ENCODE measurements at regions not wholly inside any gene's neighbourhood (a gene's known extent, or its start where the extent isn't known, plus 50 kb on each side); places are given as distances from the start of the nearest gene placed in this dataset.
"Not testable (repeated sequence)": the region's sequence is repeated elsewhere in the genome, so short reads cannot be mapped to it uniquely, and the experiment has no call there.

DNA sequence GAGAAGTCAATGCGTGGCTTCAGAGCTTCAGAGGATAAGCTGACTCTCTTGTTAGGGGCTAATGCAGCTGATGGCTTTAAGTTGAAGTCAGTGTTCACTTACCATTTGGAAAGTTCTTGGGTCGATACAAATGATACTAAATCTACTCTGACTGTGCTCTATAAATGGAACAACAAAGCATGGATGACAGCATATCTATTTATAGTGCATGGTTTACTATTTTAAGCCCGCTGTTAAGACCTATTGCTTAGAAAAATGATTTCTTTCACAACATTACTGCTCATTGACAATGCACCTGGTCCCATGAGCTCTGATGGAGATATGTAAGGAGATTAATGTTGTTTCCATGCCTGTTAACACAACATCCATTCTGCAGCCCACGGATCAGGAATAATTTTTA is 435.7 kb downstream of the MAT2B start:
- intact Hi-C loops (cut with micrococcal nuclease): no loop called here

DNA sequence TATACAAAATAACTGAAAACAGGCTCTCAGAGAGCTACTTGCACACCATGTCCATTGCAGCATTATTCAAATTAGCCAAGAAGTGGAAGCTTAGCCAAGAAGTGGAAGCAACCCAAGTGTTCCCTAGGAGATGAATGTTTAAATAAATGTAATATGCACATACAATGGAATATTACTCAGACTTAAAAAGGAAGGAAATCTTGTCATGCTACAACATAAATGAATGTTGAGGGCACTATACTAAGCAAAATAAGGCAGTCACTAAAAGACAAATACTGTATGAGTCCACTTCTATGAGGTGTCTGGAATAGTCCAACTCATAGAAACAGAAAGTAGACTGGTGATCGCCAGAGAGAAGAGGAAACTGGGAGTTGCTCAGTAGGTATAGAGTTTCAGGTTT is 438.1 kb downstream of the MAT2B start:
- intact Hi-C loops (cut with micrococcal nuclease): no loop called here

DNA sequence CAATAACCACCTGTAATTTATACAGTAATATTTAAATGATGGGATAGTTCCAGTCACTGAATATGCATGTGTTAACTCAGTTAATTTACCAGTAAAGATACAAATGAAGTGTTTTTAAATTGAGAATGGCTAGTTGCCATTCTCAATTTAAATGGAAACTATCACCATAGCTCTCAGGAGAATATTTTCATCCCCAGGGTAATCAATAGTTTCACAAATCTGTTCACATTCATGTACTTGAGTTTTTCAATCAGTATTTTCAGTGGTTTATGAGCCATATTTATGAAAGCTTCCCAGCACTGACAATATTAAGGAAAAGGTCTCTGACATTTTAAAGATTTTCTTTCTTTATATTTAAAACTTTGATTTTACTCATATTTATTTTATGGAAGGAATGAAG is 439.3 kb downstream of the MAT2B start:
- intact Hi-C loops (cut with micrococcal nuclease): no loop called here

DNA sequence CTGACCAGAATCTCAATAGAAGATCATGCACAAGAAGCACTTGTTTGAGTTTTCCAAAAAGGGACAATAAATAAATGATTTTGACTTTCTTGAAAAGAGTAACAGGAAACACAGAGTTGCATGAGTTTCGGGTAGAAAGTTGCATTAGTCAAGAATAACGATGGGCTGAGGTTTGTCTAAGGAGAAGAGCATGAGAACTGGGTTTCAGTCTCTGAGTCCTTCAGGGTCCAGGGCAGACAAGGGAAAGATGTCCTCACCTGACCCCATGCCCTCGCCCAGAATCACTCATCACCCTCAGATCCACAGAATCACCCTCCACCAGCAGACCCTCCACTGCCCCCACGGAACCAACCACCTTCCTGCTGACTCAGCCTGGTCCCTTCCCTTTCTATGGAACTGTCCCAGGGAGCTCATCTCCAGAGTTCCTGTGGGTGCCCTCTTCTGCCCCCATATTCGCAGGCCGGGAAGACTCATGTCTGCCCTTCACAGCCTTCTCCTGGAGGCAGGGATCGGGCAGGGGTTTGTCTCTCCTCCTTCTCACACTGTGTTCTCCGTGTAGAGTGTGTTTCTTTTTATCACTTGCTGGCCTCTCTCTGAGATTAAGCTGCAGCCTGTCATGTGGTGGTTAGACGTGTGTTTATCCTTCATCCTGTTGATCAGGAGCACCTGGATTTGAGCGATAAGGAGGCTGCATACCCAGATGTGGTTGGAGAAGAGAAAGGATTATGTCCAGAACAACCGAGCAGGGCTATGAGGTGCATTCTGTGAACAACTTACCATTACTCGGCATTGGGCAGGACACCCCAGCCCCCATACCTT is 442.6 kb downstream of the MAT2B start:
- intact Hi-C loops (cut with micrococcal nuclease): no loop called here

DNA sequence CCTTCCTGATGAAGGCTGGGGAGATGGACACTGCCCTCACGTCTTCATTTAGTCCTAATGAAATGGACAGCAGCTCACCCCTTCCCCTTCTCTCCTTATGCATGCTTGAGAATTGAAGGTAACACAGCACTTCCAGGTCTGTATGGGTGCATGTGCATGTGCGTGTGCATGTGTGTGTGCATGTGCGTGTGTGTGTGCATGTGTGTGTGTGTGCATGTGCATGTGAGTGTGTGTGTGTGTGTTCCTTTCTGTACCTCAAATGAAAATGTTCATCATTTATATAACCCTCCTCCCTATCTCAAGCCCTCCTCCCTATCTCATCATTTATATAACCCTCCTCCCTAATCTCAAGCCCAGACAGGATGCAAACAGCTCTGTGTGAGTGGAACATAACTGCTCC is 444.8 kb downstream of the MAT2B start:
- intact Hi-C loops (cut with micrococcal nuclease): no loop called here

DNA sequence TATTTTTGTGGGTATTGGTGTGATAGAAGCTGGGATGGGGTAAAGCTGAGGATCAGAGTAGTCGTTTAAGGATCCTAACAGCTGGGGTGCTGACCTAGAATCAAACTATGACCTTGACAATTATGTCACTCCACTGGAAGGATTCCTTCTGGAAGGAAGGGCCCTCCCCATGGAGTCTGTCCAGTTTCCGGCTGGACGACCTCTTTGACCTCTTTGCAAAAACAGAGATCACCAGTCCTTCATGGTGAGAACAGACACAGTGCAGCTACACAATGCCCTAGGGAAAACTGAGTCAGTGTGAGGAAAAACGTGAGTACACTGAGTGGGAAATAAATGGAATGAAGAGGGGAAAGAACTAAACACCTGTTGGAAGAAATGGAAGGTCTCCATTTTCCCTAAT is 445.6 kb downstream of the MAT2B start:
- intact Hi-C loops (cut with micrococcal nuclease): no loop called here

DNA sequence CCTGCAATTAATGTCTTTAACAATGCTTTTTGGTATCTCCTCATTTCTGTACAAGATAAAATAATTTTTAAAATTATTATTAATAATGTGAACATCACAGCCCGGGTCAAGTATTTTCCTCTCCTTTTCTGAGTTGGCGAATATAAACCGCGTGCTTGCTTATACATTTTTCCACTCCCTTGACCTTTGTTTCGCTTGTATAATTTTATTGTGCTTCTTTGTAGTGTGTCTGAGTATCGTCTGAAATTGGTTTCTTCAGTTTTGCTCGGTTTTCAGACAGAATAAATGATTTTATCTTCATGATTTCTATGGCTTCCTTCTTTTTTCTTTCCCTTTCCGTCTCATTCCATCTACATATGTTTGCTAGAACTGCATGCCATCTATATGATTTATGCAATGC is 448.5 kb downstream of the MAT2B start:
- intact Hi-C loops (cut with micrococcal nuclease): no loop called here

DNA sequence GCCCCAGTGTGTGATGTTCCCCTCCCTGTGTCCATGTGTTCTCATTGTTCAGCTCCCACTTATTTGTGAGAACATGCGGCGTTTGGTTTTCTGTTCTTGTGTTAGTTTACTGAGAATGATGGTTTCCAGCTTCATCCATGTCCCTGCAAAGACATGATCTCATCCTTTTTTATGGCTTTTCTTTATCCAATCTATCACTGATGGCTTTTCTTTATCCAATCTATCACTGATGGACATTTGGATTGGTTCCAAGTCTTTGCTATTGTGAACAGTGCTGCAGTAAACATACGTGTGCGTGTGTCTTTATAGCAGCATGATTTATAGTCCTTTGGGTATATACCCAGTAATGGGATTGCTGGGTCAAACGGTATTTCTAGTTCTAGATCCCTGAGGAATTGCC is 455.8 kb downstream of the MAT2B start:
- intact Hi-C loops (cut with micrococcal nuclease): not testable (repeated sequence)

DNA sequence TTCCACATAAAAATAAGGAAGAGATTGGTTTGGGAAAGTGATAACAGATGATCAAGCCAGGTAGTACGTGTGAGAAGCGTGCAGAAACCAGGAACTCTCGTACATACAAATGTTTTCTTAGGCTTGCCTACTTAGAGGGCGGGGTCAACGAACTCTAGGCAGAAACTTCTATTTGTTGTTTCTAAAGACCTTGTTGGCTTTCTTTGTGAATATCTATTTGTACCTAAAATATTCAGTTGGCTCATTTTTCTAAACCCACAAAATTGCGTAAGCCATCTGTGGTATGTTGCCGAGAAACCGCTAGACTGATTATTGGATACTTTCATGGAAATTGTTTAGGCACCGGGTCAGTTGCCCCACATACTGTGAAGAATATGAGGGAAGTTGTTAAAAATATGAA is 458.5 kb downstream of the MAT2B start:
- intact Hi-C loops (cut with micrococcal nuclease): no loop called here

DNA sequence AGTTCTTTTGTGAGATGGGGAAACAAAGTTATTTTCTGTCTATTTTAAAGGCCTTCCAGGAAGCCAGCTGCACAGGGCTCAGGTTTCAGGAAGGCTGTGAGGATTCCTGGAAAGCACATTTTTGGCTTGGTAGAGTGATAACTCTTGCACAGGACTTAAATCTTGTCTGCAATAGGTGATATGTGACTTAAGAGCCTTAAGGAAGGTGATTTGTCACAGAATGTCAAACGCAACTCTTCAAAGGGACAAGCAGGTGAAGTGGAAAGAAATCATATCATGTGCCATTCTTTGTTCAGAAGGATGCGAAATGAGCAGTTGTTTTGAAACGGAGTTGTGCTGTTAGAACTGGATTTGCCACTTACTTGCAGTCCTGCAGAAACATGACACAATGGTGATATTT is 459.3 kb downstream of the MAT2B start:
- intact Hi-C loops (cut with micrococcal nuclease): no loop called here

DNA sequence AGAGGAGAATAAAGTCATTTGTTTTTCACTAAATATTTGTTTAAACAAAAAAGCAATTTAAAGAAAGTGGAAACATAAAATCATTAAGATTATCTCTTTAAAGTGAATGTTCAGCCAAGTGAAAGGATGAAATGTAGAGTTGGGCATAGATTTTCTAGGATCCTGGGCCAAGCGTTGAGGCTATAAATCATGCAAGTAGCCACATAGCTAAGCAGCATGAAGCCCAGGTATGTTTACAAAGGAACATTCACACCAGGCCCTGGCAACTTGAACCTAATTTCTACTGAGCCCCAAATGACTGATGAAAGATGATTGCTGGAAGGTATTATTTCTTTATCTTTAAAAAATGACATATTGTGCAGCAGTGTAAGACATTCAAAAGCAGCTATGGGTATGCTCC is 461.8 kb downstream of the MAT2B start:
- intact Hi-C loops (cut with micrococcal nuclease): no loop called here

DNA sequence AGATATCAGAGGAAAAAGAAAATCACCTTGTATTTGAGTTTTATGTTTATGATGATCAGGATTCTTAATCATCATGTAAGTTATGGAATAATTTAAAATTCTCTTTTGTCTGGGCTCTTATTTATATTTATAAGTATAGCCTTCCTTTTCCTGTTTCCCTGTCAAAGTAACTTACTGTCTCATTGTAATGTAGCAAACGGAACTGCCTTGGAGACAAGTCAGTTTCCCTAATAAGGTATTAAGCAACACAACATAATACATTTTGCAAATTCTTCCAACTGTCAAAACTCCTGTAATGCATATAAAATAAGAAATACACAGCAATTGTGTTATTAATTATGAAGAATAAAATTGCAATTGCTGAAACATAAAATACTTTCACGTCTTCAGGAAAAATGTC is 463.2 kb downstream of the MAT2B start:
- intact Hi-C loops (cut with micrococcal nuclease): no loop called here

DNA sequence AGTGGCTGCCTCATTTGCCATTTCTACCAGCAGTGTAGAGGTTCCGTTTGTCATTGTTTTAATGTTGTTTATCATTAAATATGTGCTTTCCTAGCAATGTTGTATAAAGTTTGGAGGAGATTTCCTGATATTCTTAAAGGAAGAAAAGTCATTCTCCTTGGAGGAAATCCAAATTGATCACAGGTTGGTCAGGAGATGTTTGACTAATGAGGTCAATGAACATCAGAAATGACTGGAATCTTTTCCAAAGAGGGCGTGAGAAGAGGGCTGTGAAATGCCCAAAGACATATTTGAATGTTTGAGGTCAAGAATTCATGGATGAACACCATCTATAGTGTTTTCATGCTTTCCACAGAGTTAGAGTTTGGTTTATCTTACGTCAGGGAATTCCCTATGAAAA is 471.3 kb downstream of the MAT2B start:
- intact Hi-C loops (cut with micrococcal nuclease): no loop called here

DNA sequence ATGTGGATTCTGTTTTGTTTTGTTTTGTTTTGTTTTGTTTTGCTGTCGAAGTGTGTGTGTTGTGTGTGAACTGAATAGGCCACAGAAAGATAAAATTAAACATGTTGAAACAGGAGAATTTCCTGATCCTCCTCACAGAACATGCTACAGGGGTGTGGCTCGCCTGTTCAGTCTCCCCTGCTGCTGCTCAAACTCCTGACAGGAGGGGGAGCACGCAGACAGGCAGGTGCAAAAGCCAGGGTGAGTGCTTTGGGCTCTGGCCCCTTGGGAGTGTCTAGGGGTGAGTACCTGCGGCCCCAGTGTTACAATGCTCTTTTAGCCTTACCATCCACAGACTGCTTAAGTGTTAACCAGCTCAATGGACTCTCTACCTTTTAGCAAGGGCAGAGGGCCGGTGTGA is 473.5 kb downstream of the MAT2B start:
- intact Hi-C loops (cut with micrococcal nuclease): no loop called here

DNA sequence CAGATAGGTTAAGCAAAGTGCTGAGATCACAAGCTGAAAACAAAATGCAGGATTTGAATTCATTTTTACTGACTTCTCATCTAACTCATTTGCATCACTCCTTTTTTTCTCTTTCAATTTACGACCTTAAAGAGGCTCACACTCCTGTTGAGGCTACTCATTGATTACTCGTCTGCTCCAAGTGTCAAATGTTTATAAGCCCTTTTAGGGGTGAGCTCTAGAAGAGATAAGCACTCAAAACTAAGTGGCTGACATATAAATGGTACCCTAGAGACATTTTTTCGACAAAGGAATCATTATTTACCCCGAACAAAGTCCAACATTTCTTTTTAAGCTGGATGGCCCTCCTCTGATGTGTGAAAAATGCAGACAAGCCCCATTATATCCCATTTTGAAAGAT is 483.1 kb downstream of the MAT2B start:
- intact Hi-C loops (cut with micrococcal nuclease): no loop called here

DNA sequence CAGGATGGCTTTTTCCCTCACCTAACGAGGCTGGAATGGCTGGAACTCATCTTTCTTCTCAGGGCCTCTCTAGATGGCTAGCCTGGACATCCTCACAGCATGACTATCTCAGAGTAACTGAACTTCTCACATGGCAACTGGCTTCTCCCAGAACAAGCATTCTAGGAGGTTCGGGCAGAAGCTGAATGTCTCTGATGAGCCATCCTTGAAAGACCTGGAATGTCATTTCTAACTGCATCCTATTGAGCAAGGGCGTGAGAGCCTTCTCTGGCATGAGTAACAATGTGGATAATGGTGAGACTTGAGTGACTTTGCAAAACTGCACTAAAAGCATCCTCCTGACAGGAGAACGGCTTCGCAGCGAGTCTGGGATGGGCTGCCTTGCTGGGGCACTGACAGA is 487.7 kb downstream of the MAT2B start:
- intact Hi-C loops (cut with micrococcal nuclease): no loop called here

DNA sequence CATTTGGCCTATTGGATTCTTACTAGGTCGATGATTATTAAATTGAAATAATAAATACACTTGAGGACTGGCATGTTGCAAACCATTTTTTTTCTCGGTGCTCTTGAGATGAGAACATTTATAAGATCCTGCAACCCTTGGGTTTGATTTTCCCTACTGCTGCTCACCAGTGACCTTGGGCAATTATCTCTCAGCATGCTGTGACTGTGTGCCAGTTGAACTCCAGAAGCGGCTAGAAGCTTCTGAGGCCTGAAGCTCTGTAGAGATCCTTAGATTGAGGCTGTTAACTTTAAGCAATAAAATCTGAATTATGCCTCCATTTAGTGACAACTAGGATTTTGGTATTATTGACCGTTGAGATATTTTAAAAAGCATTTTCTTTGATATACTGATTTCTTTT is 489.8 kb downstream of the MAT2B start:
- intact Hi-C loops (cut with micrococcal nuclease): no loop called here

DNA sequence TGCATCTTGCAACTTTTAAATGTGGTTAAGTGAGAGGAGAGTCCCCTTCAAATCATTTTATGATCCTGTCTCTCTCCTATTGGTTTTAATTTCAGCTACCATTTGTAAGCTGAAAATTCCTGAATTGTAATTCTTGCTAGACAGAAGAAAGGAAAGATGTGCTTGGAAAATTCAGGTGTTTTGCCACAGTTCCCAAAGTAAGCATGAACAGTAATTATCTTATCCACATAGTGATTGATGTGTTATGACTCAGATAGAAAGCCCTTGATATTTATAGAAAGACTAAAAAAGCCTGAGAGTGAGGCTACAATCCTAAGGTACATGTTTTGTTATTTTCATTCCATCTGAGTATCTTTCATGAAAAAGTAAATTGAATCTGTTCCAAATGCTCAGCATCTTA is 492.5 kb downstream of the MAT2B start:
- intact Hi-C loops (cut with micrococcal nuclease): no loop called here

DNA sequence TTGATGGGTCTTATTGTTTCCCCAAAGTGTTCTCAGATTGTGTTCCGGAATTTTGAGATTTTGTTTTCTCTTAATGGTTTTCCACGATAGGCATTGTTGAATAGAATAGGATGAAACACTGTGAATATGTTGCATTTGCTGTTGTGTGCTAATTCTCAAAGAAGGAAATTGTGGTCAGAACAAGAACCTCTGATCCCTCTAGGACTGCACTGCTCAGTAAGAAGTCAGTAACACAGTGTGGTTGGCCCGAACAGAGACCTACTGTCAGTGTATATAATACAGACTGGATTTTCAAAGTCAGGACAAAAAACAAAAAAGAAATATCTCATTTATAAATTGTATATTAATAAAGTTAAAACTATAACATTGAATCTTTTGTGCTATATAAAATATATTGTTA is 494.8 kb downstream of the MAT2B start:
- intact Hi-C loops (cut with micrococcal nuclease): no loop called here

DNA sequence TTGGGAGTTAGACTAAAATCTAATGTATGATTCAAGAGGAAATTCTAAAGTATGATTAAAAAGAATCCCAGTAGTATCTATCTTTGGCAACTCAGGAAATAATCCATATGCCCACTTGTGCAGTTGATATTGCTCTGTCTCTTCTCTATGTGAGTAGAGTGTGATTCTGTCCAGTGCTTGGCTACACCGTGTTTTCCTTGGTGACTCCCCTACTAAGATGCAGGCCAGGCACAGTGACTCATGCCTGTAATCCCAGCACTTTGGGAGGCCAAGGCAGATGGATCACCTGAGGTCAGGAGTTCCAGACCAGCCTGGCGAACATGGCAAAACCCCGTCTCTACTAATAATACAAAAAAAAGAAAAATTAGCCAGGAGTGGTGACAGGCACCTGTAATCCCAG is 495.4 kb downstream of the MAT2B start:
- intact Hi-C loops (cut with micrococcal nuclease): no loop called here

DNA sequence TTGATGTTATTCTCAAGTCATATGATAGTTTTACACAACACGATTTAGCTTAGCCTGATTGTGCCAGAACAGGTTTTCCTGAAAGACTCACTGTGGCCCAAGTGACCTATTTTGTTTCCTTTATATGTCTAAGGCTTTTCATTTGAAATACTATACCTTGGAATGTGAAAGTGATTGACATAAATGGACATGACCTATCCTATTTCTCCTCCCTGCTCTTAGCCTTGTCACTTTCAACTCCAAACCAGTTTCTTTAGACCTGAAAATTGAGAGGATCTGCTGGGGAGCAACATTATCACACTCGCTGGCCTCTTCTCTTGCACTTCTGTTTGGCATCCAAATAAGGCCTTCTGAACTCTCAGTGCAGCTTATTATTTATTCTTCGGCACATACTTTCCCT is 496.8 kb downstream of the MAT2B start:
- intact Hi-C loops (cut with micrococcal nuclease): no loop called here

DNA sequence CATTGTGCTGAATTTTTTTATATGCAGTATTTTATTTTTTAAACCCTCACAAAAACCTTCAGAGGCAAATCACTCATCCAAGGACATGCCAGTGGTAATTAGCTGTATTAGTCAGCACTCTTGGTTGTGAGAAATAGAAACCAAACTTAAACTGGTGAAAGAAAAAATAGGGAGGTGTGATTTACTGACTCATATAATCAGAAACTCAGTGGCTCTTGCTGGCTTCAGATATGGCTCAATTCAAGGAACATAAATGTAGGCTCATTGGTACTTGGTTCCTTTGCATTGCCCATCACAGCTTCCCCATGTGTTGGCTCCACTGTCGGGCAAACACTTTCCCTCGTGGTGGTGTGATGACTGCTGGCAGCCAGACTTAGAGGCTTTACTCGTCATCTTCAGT is 497.2 kb downstream of the MAT2B start:
- intact Hi-C loops (cut with micrococcal nuclease): no loop called here

DNA sequence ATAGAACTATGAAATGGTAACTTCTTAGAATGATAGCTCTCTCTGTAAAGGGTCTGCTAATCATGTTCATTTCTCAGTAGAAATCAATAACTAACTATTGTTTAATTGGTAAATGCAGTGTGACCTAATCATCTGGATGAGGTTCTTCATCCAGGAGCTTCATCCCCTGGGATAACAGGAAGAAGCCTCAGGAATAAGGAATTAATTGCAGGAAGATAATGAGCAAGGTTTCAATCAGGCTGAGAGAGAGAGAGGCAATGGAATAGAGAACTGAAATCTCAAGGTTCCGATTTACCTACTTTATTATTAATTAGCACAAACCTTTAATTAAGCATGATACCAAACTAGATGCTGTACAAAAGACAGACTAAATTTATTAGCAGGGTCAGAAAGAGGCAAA is 499.7 kb downstream of the MAT2B start:
- intact Hi-C loops (cut with micrococcal nuclease): no loop called here

DNA sequence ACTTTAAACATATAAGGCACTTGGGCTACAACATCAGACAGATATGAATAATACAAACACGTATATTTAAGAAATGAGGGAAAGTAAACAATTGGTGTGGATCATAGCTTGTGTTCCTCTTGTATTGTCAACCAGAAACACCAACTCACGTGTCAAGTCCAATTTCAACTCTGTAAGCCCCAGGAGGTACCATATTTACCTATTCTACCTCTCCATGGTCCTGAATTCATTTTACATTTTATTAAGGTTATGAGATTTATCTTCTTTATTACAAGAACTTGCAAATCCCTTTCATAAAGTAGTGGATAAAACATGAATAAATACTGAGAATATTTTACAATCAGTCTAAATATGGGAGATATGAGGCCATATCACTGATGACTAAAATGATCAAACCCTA is 501.6 kb downstream of the MAT2B start:
- intact Hi-C loops (cut with micrococcal nuclease): no loop called here

Data from T-helper 1 cell treated with Interleukin-12 subunit alpha and Interleukin-12 subunit beta and Interleukin-4 antibody, amounts not matched to agents 30 ng/mL and 1 ng/mL, for 36 hours (primary cell).